IMR-90 (cell line): ENCODE measurements at regions not wholly inside any gene's neighbourhood (a gene's known extent, or its start where the extent isn't known, plus 50 kb on each side); places are given as distances from the start of the nearest gene placed in this dataset.

Experiments
- ATAC-seq: fragments of 200-7000 bp; cut with Tn5 transposase; 2 replicates; pipeline ENCODE4 v1.9.1; 2020; ENCODE audit warnings: low read depth, mild to moderate bottlenecking, moderate library complexity
- BruUV-seq: library from RNA; stranded (reverse); fragments of 400-500 nt; replicated peaks from 2 replicates; lab custom pipeline; 2021; lab: Mats Ljungman, UMichigan
- CTCF ChIA-PET: fragments of 300-600 bp; formaldehyde crosslinking; extraction: SDS; loops from one replicate; lab custom pipeline; 2021; ENCODE audit warnings: antibody characterized with exemption; lab: Yijun Ruan, JAX
- POLR2A ChIA-PET: fragments of 300-600 bp; sonication (Branson Sonifier 250); formaldehyde crosslinking; loops from one replicate; lab custom pipeline; 2022; ENCODE audit warnings: antibody characterized with exemption; ENCODE audit not compliant: unreplicated experiment; lab: Charles Lee
- DNase-seq: peaks from one replicate; pipeline ENCODE4 v3.0.0; 2013
- H2AFZ ChIP-seq: replicated peaks from 2 replicates; pipeline ENCODE3; 2013; ENCODE audit warnings: low read length, mild to moderate bottlenecking; ENCODE audit not compliant: poor library complexity
- H2AK5ac ChIP-seq: 2 replicates; pipeline ENCODE4 v1.6.1; 2013; ENCODE audit warnings: low read depth, low read length, inconsistent platforms
- H2AK9ac ChIP-seq: replicated peaks from 2 replicates; pipeline ENCODE3; 2013; ENCODE audit warnings: mild to moderate bottlenecking, low read depth, low read length, moderate library complexity; ENCODE audit not compliant: poor library complexity
- H2BK120ac ChIP-seq: 2 replicates; pipeline ENCODE4 v1.6.1; 2013; ENCODE audit warnings: low read depth, low read length, inconsistent platforms
- H2BK15ac ChIP-seq: 3 replicates; pipeline ENCODE4 v1.6.1; 2013; ENCODE audit warnings: low read depth, low read length, inconsistent platforms
- H2BK20ac ChIP-seq: 2 replicates; pipeline ENCODE4 v1.6.1; 2013; ENCODE audit warnings: low read depth, mild to moderate bottlenecking, inconsistent platforms, low read length, moderate library complexity
- H2BK5ac ChIP-seq: 2 replicates; pipeline ENCODE4 v1.6.1; 2013; ENCODE audit warnings: mild to moderate bottlenecking, low read depth, low read length, inconsistent platforms; ENCODE audit not compliant: poor library complexity, severe bottlenecking
- H3K14ac ChIP-seq: replicated peaks from 2 replicates; pipeline ENCODE4 v1.6.1; 2013; ENCODE audit warnings: low read depth, low read length, inconsistent platforms
- H3K18ac ChIP-seq: 2 replicates; pipeline ENCODE4 v1.6.1; 2013; ENCODE audit warnings: low read depth, low read length, control low read depth
- H3K23ac ChIP-seq: 2 replicates; pipeline ENCODE4 v1.6.1; 2013; ENCODE audit warnings: low read depth, low read length, inconsistent platforms
- H3K27ac ChIP-seq: 2 replicates; pipeline ENCODE4 v1.5.1; 2013; ENCODE audit warnings: mild to moderate bottlenecking, control low read depth, low read length; ENCODE audit not compliant: insufficient read depth
- H3K27me3 ChIP-seq: 2 replicates; pipeline ENCODE4 v1.6.1; 2013; ENCODE audit warnings: low read length; ENCODE audit not compliant: control insufficient read depth, insufficient read depth
- H3K36me3 ChIP-seq: 2 replicates; pipeline ENCODE4 v1.6.1; 2013; ENCODE audit warnings: low read length, mixed read lengths; ENCODE audit not compliant: control insufficient read depth, insufficient read depth
- H3K4ac ChIP-seq: 2 replicates; pipeline ENCODE4 v1.6.1; 2013; ENCODE audit warnings: low read depth, low read length, inconsistent platforms
- H3K4me1 ChIP-seq: 2 replicates; pipeline ENCODE4 v1.6.1; 2013; ENCODE audit warnings: low read length, mixed read lengths; ENCODE audit not compliant: control insufficient read depth, insufficient read depth
- H3K4me2 ChIP-seq: 2 replicates; pipeline ENCODE4 v1.6.1; 2013; ENCODE audit warnings: low read depth, mild to moderate bottlenecking, control low read depth, low read length, moderate library complexity
- H3K4me3 ChIP-seq: 2 replicates; pipeline ENCODE4 v1.5.1; 2013; ENCODE audit warnings: low read depth, mild to moderate bottlenecking, control low read depth, low read length, moderate library complexity; ENCODE audit not compliant: insufficient read depth
- H3K56ac ChIP-seq: 2 replicates; pipeline ENCODE4 v1.6.1; 2013; ENCODE audit warnings: low read length, inconsistent platforms; ENCODE audit not compliant: insufficient read depth; ENCODE audit errors: extremely low read depth
- H3K79me1 ChIP-seq, 2 experiments: 2 replicates each; pipeline ENCODE4 v1.6.1; 2013; ENCODE audit warnings: low read length in 2 of 2, inconsistent platforms in 1 of 2, low read depth in 1 of 2
- H3K9ac ChIP-seq: 2 replicates; pipeline ENCODE4 v1.6.1; 2013; ENCODE audit warnings: low read depth, low read length, control low read depth
- H3K9me1 ChIP-seq: 2 replicates; pipeline ENCODE4 v1.6.1; 2013; ENCODE audit warnings: low read length, inconsistent platforms; ENCODE audit not compliant: insufficient read depth
- H3K9me3 ChIP-seq: 2 replicates; pipeline ENCODE4 v1.6.1; 2013; ENCODE audit warnings: low read length; ENCODE audit not compliant: control insufficient read depth, insufficient read depth
- H4K20me1 ChIP-seq: 2 replicates; pipeline ENCODE4 v1.6.1; 2013; ENCODE audit warnings: low read length, inconsistent platforms; ENCODE audit not compliant: insufficient read depth
- H4K5ac ChIP-seq: 2 replicates; pipeline ENCODE4 v1.6.1; 2013; ENCODE audit warnings: mild to moderate bottlenecking, low read depth, low read length, control low read depth
- H4K8ac ChIP-seq, 2 experiments: 2 replicates each; pipeline ENCODE4 v1.6.1; 2013; ENCODE audit warnings: low read depth in 2 of 2, low read length in 2 of 2, control low read depth in 1 of 2, inconsistent platforms in 1 of 2
- H4K91ac ChIP-seq: 2 replicates; pipeline ENCODE4 v1.6.1; 2013; ENCODE audit warnings: low read depth, low read length, inconsistent platforms; ENCODE audit not compliant: insufficient read depth
- BHLHE40 ChIP-seq: fragments of 150-350 bp; IDR thresholded peaks from 2 replicates; pipeline ENCODE4 v1.6.1; 2016; ENCODE audit warnings: mild to moderate bottlenecking, low read depth, low read length
- CEBPB ChIP-seq: IDR thresholded peaks from 2 replicates; pipeline ENCODE4 v1.6.1; 2012; ENCODE audit warnings: low read depth, low read length, improper control_type of control experiment
- CHD1 ChIP-seq: IDR thresholded peaks from 2 replicates; pipeline ENCODE4 v1.6.1; 2012; ENCODE audit warnings: low read depth, low read length, improper control_type of control experiment
- CTCF ChIP-seq: conservative IDR thresholded peaks from 2 replicates; pipeline ENCODE4 v1.5.1; 2012; ENCODE audit warnings: mild to moderate bottlenecking, low read depth, low read length, improper control_type of control experiment
- ELK1 ChIP-seq: fragments of 150-350 bp; IDR thresholded peaks from 2 replicates; pipeline ENCODE4 v1.6.1; 2016; ENCODE audit warnings: low read depth, mild to moderate bottlenecking, low read length, moderate library complexity, borderline replicate concordance
- FOS ChIP-seq: fragments of 150-350 bp; IDR thresholded peaks from 2 replicates; pipeline ENCODE4 v1.6.1; 2016; ENCODE audit warnings: low read depth, low read length
- MAFK ChIP-seq: IDR thresholded peaks from 2 replicates; pipeline ENCODE4 v1.6.1; 2012; ENCODE audit warnings: low read depth, low read length, improper control_type of control experiment
- MAZ ChIP-seq: IDR thresholded peaks from 2 replicates; pipeline ENCODE4 v1.6.1; 2012; ENCODE audit warnings: low read depth, mild to moderate bottlenecking, low read length, improper control_type of control experiment, moderate library complexity, borderline replicate concordance
- NFE2L2 ChIP-seq: fragments of 150-350 bp; IDR thresholded peaks from 2 replicates; pipeline ENCODE4 v1.6.1; 2016; ENCODE audit warnings: low read depth, mild to moderate bottlenecking, low read length
- POLR2A ChIP-seq: IDR thresholded peaks from 2 replicates; pipeline ENCODE4 v1.6.1; 2012; ENCODE audit warnings: mild to moderate bottlenecking, low read depth, low read length
- RAD21 ChIP-seq: IDR thresholded peaks from 2 replicates; pipeline ENCODE4 v1.6.1; 2012; ENCODE audit warnings: low read length, improper control_type of control experiment
- RCOR1 ChIP-seq: IDR thresholded peaks from 2 replicates; pipeline ENCODE4 v1.6.1; 2012; ENCODE audit warnings: mild to moderate bottlenecking, low read length, improper control_type of control experiment; ENCODE audit not compliant: insufficient replicate concordance
- RFX5 ChIP-seq: IDR thresholded peaks from 2 replicates; pipeline ENCODE4 v1.8.0; 2012; ENCODE audit warnings: low read depth, mild to moderate bottlenecking, low read length, moderate library complexity
- SMC3 ChIP-seq: fragments of 150-350 bp; IDR thresholded peaks from 2 replicates; pipeline ENCODE4 v1.6.1; 2016; ENCODE audit warnings: low read depth, mild to moderate bottlenecking, antibody characterized with exemption, low read length, moderate library complexity
- USF2 ChIP-seq: fragments of 150-350 bp; IDR thresholded peaks from 2 replicates; pipeline ENCODE4 v1.6.1; 2017; ENCODE audit warnings: mild to moderate bottlenecking, antibody characterized with exemption, low read length, low read depth
- WGBS, 2 experiments: methylation state at CpG; one replicate each; pipeline versions ENCODE4 v1.1.5 to v1.1.7; 2013; ENCODE audit warnings: missing lambda C conversion rate in 2 of 2; ENCODE audit not compliant: insufficient read length in 1 of 2; ENCODE audit errors: extremely low coverage in 2 of 2; 5-methylcytosine and 5-hydroxymethylcytosine counted together
- dilution Hi-C: fragments of 300-500 bp; cut with HindIII; formaldehyde crosslinking; loops from one replicate; pipeline ENCODE4 v1.14.3; 2018; ENCODE audit warnings: low sequenced_read_pairs; ENCODE audit not compliant: unreplicated experiment
- in situ Hi-C: fragments of 300-500 bp; cut with MboI; formaldehyde crosslinking; loops from 3 replicates; pipeline ENCODE4 v1.14.3; 2019; ENCODE audit warnings: low sequenced_read_pairs, inconsistent platforms, mixed read lengths
- intact Hi-C: fragments of 100-400 bp; cut with micrococcal nuclease; formaldehyde crosslinking; loops from 2 replicates; pipeline ENCODE4 v1.10.0; 2022

- ATAC-seq (no peak), DNase-seq (no peak)
- no peak overlapping the region for H2AK9ac ChIP-seq
- no peak overlapping the region for H3K9ac ChIP-seq
- 0 to 100% methylated on average over 1 of the region's 2 CpGs for WGBS, 2 experiments
- H4K5ac ChIP-seq = no peak overlapping the region
- H3K9me1 ChIP-seq = no peaks in the 10 kb centered on the region
- no peak overlapping the region for H3K14ac ChIP-seq
- ChIA-PET CTCF (no interaction called here), POLR2A (no interaction called here)
- no peaks in the 10 kb centered on the region for H4K20me1 ChIP-seq
- intact Hi-C loops = no loop called here
- no peak overlapping the region for H3K23ac ChIP-seq
- H2AFZ ChIP-seq = no peak overlapping the region
- dilution Hi-C loops = no loop called here
- H3K4me1 ChIP-seq = no peaks in the 10 kb centered on the region
- no peak overlapping the region for H2BK15ac ChIP-seq
- BruUV-seq = no TSS peak
- in situ Hi-C loops = no loop called here
- H3K27me3 ChIP-seq = no peaks in the 10 kb centered on the region
- H2AK5ac ChIP-seq = no peak overlapping the region
- H2BK120ac ChIP-seq = no peak overlapping the region
- no peak overlapping the region for H4K91ac ChIP-seq
- H2BK5ac ChIP-seq = peak overlapping the region; percentile 67
- no peak overlapping the region for H4K8ac ChIP-seq
- no peak overlapping the region for H3K4me3 ChIP-seq
- no peak for TF ChIP-seq CTCF
- no peak for TF ChIP-seq RAD21
- no peak for TF ChIP-seq RCOR1
- TF ChIP-seq ELK1 = no peak
- TF ChIP-seq BHLHE40 = no peak
- no peak for TF ChIP-seq MAZ
- no peak for TF ChIP-seq NFE2L2
- no peak for TF ChIP-seq RFX5
- no peak for TF ChIP-seq CEBPB
- TF ChIP-seq USF2 = no peak
- no peak for TF ChIP-seq SMC3
- TF ChIP-seq CHD1 = no peak
- no peak for TF ChIP-seq FOS
- no peak for TF ChIP-seq POLR2A
- TF ChIP-seq MAFK = no peak
- H3K36me3 ChIP-seq = no peaks in the 10 kb centered on the region
- no peak overlapping the region for H3K27ac ChIP-seq
- H3K56ac ChIP-seq = no peak overlapping the region
- no peak overlapping the region for H3K4ac ChIP-seq
- no peak overlapping the region for H2BK20ac ChIP-seq
- H3K18ac ChIP-seq = no peak overlapping the region
- H3K9me3 ChIP-seq = peaks cover 48% of the 10 kb centered on the region
- H3K4me2 ChIP-seq = no peak overlapping the region
- H3K79me1 ChIP-seq = no peaks in the 10 kb centered on the region
Observed at GRCh38 chr21:7957713-7958064, 2563.7 kb upstream of the TPTE start.
